GM12878 (cell line): ENCODE measurements at regions not wholly inside any gene's neighbourhood (a gene's known extent, or its start where the extent isn't known, plus 50 kb on each side); places are given as distances from the start of the nearest gene placed in this dataset.

Experiments
- ATAC-seq: fragments of 200-7000 bp; cut with Tn5 transposase; 3 replicates; pipeline ENCODE4 v1.9.1; 2020; ENCODE audit warnings: mild to moderate bottlenecking, moderate library complexity
- BruUV-seq: library from RNA; stranded (reverse); fragments of 400-500 nt; replicated peaks from 2 replicates; lab custom pipeline; 2021; lab: Mats Ljungman, UMichigan
- CTCF ChIA-PET: fragments of 300-600 bp; sonication (Branson Sonifier 250); formaldehyde crosslinking; extraction: SDS; loops from one replicate; lab custom pipeline; 2021; ENCODE audit warnings: inconsistent platforms; lab: Yijun Ruan, JAX
- POLR2A ChIA-PET: fragments of 350-600 bp; formaldehyde crosslinking; extraction: SDS; loops from one replicate; lab custom pipeline; 2021; ENCODE audit warnings: inconsistent platforms; lab: Charles Lee
- RAD21 ChIA-PET: fragments of 300-600 bp; sonication (Branson Sonifier 250); formaldehyde crosslinking; loops from one replicate; lab custom pipeline; 2023; ENCODE audit warnings: antibody characterized with exemption; ENCODE audit not compliant: unreplicated experiment; lab: Charles Lee
- SMC1A ChIA-PET: fragments of 300-600 bp; sonication (Branson Sonifier 250); formaldehyde crosslinking; loops from one replicate; lab custom pipeline; 2023; ENCODE audit not compliant: unreplicated experiment, uncharacterized antibody; lab: Charles Lee
- DNase-seq: peaks from one replicate; pipeline ENCODE4 v3.0.0-alpha.2; 2011; ENCODE audit warnings: low read depth, low spot score
- FAIRE-seq: peaks from 3 replicates; lab custom pipeline; 2011; peaks lifted over from hg19 to GRCh38; lab: Jason Lieb, UNC
- H2AFZ ChIP-seq: 2 replicates; pipeline ENCODE4 v1.6.0; 2011; ENCODE audit warnings: low read depth, low read length, control low read depth; ENCODE audit not compliant: control insufficient read depth
- H3K27ac ChIP-seq: 2 replicates; pipeline ENCODE4 v1.5.1; 2011; ENCODE audit warnings: control low read depth; ENCODE audit not compliant: control insufficient read depth, insufficient read depth
- H3K27me3 ChIP-seq, 2 experiments: replicated peaks in 1 of 2; 2 replicates each; pipeline versions ENCODE4 v1.6.0 to v1.6.1; 2011; ENCODE audit warnings: low read length in 1 of 2; ENCODE audit not compliant: control insufficient read depth in 2 of 2, insufficient read depth in 2 of 2
- H3K36me3 ChIP-seq, 2 experiments: 2 replicates each; pipeline ENCODE4 v1.5.1; 2011; ENCODE audit warnings: low read length in 1 of 2; ENCODE audit not compliant: control insufficient read depth in 2 of 2, insufficient read depth in 2 of 2
- H3K4me1 ChIP-seq: 2 replicates; pipeline ENCODE4 v1.6.1; 2011; ENCODE audit warnings: mild to moderate bottlenecking, low read length, moderate library complexity, mixed read lengths; ENCODE audit not compliant: control insufficient read depth, insufficient read depth
- H3K4me2 ChIP-seq: 2 replicates; pipeline ENCODE4 v1.6.0; 2011; ENCODE audit warnings: control low read depth; ENCODE audit not compliant: control insufficient read depth, insufficient read depth
- H3K4me3 ChIP-seq: fragments of 200-600 bp; sonication (generic); 2 replicates; pipeline ENCODE4 v1.5.1; 2016
- H3K79me2 ChIP-seq: 2 replicates; pipeline ENCODE4 v1.6.0; 2011; ENCODE audit warnings: low read length; ENCODE audit not compliant: control insufficient read depth, insufficient read depth
- H3K9ac ChIP-seq: 2 replicates; pipeline ENCODE4 v1.8.0; 2011; ENCODE audit warnings: low read length, control low read depth, mixed read lengths; ENCODE audit not compliant: control insufficient read depth, insufficient read depth
- H3K9me3 ChIP-seq: replicated peaks from 3 replicates; pipeline ENCODE4 v1.5.1; 2011; ENCODE audit warnings: mild to moderate bottlenecking, low read length; ENCODE audit not compliant: control insufficient read depth, insufficient read depth
- H4K20me1 ChIP-seq: 2 replicates; pipeline ENCODE4 v1.6.0; 2011; ENCODE audit not compliant: control insufficient read depth, insufficient read depth
- BCL11A ChIP-seq: IDR thresholded peaks from 2 replicates; pipeline ENCODE4 v1.6.1; 2011; ENCODE audit warnings: low read depth, low read length
- CHD4 ChIP-seq: fragments of 200-600 bp; sonication (generic); IDR thresholded peaks from 2 replicates; pipeline ENCODE4 v1.6.1; 2016; ENCODE audit warnings: mild to moderate bottlenecking
- IRF5 ChIP-seq: fragments of 450-650 bp; IDR thresholded peaks from 2 replicates; pipeline ENCODE4 v1.6.1; 2017; ENCODE audit warnings: borderline replicate concordance
- KLF5 ChIP-seq: fragments of 450-650 bp; IDR thresholded peaks from 2 replicates; pipeline ENCODE4 v1.6.1; 2014; ENCODE audit warnings: mild to moderate bottlenecking; ENCODE audit not compliant: partially characterized antibody
- PML ChIP-seq: IDR thresholded peaks from 2 replicates; pipeline ENCODE4 v1.6.1; 2012; ENCODE audit warnings: low read length, inconsistent platforms
- POU2F2 ChIP-seq: IDR thresholded peaks from 3 replicates; pipeline ENCODE4 v1.6.1; 2011; ENCODE audit warnings: low read depth, mild to moderate bottlenecking, low read length, borderline replicate concordance
- SIN3A ChIP-seq: IDR thresholded peaks from 2 replicates; pipeline ENCODE4 v1.6.1; 2012; ENCODE audit warnings: low read depth, low read length, improper control_type of control experiment
- SMARCA5 ChIP-seq: fragments of 450-650 bp; IDR thresholded peaks from 2 replicates; pipeline ENCODE4 v1.6.1; 2017; ENCODE audit warnings: mild to moderate bottlenecking
- ZBTB40 ChIP-seq: fragments of 450-650 bp; IDR thresholded peaks from 2 replicates; pipeline ENCODE4 v1.6.1; 2016; ENCODE audit warnings: mild to moderate bottlenecking, moderate library complexity, borderline replicate concordance
- ZNF217 ChIP-seq: fragments of 450-650 bp; IDR thresholded peaks from 2 replicates; pipeline ENCODE4 v1.6.1; 2017; ENCODE audit warnings: antibody characterized with exemption, mild to moderate bottlenecking
- WGBS: methylation state at CpG from one replicate; pipeline ENCODE4 v1.1.6; 2016; ENCODE audit warnings: low lambda C conversion rate; ENCODE audit not compliant: insufficient replicate concordance, insufficient coverage; ENCODE audit errors: missing lambda C conversion rate; 5-methylcytosine and 5-hydroxymethylcytosine counted together
- in situ Hi-C: fragments of 300-500 bp; cut with MboI; formaldehyde crosslinking; loops from 9 replicates; pipeline ENCODE4 v1.14.3; 2018; ENCODE audit warnings: mixed read lengths
- intact Hi-C: fragments of 100-400 bp; cut with micrococcal nuclease; formaldehyde crosslinking; loops from one replicate; pipeline ENCODE4 v1.14.2; 2022; ENCODE audit not compliant: unreplicated experiment
- TF ChIP-seq, protein P1 (sequence below): fragments of 150-350 bp; IDR thresholded peaks from 2 replicates; pipeline ENCODE4 v1.6.1; 2014; ENCODE audit warnings: mild to moderate bottlenecking, low read depth, low read length
- TF ChIP-seq, protein P2 (sequence below): fragments of 450-650 bp; IDR thresholded peaks from 2 replicates; pipeline ENCODE4 v1.6.1; 2017; ENCODE audit warnings: mild to moderate bottlenecking
- TF ChIP-seq, protein P3 (sequence below): IDR thresholded peaks from 2 replicates; pipeline ENCODE4 v1.6.1; 2011; ENCODE audit warnings: low read depth, low read length, improper control_type of control experiment, borderline replicate concordance

- no TSS peak for BruUV-seq
- ChIA-PET POLR2A (no interaction called here), RAD21 (no interaction called here), SMC1A (no interaction called here), CTCF (no interaction called here)
- WGBS = 0% methylated on average over 2 of the region's 2 CpGs
- Histone ChIP-seq H3K4me2 (no peak overlapping the region), H3K4me3 (no peak overlapping the region), H3K9ac (no peak overlapping the region), H3K36me3 (no peaks in the 10 kb centered on the region), H4K20me1 (no peaks in the 10 kb centered on the region), H2AFZ (no peak overlapping the region), H3K79me2 (no peaks in the 10 kb centered on the region), H3K27ac (no peak overlapping the region), H3K4me1 (no peaks in the 10 kb centered on the region), H3K27me3 (no peaks in the 10 kb centered on the region), H3K9me3 (no peaks in the 10 kb centered on the region)
- intact Hi-C loops = no loop called here
- no peak for DNase-seq
- FAIRE-seq = no peak
- in situ Hi-C loops = no loop called here
- ATAC-seq = no peak
- no peak for TF ChIP-seq PML
- TF ChIP-seq, protein P1, sequence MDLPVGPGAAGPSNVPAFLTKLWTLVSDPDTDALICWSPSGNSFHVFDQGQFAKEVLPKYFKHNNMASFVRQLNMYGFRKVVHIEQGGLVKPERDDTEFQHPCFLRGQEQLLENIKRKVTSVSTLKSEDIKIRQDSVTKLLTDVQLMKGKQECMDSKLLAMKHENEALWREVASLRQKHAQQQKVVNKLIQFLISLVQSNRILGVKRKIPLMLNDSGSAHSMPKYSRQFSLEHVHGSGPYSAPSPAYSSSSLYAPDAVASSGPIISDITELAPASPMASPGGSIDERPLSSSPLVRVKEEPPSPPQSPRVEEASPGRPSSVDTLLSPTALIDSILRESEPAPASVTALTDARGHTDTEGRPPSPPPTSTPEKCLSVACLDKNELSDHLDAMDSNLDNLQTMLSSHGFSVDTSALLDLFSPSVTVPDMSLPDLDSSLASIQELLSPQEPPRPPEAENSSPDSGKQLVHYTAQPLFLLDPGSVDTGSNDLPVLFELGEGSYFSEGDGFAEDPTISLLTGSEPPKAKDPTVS = no peak
- no peak for TF ChIP-seq SIN3A
- no peak for TF ChIP-seq ZNF217
- no peak for TF ChIP-seq KLF5
- TF ChIP-seq ZBTB40 = no peak
- no peak for TF ChIP-seq IRF5
- no peak for TF ChIP-seq POU2F2
- no peak for TF ChIP-seq SMARCA5
- TF ChIP-seq CHD4 = no peak
- TF ChIP-seq, protein P2, sequence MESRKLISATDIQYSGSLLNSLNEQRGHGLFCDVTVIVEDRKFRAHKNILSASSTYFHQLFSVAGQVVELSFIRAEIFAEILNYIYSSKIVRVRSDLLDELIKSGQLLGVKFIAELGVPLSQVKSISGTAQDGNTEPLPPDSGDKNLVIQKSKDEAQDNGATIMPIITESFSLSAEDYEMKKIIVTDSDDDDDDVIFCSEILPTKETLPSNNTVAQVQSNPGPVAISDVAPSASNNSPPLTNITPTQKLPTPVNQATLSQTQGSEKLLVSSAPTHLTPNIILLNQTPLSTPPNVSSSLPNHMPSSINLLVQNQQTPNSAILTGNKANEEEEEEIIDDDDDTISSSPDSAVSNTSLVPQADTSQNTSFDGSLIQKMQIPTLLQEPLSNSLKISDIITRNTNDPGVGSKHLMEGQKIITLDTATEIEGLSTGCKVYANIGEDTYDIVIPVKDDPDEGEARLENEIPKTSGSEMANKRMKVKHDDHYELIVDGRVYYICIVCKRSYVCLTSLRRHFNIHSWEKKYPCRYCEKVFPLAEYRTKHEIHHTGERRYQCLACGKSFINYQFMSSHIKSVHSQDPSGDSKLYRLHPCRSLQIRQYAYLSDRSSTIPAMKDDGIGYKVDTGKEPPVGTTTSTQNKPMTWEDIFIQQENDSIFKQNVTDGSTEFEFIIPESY = no peak
- TF ChIP-seq, protein P3, sequence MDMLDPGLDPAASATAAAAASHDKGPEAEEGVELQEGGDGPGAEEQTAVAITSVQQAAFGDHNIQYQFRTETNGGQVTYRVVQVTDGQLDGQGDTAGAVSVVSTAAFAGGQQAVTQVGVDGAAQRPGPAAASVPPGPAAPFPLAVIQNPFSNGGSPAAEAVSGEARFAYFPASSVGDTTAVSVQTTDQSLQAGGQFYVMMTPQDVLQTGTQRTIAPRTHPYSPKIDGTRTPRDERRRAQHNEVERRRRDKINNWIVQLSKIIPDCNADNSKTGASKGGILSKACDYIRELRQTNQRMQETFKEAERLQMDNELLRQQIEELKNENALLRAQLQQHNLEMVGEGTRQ = no peak
- TF ChIP-seq BCL11A = no peak
These were observed 255.2 kb upstream of the ROBO1 start for GRCh38 chr3:80023010-80023409.
